Thyroid gland (tissue), 4 donors: ENCODE measurements at regions not wholly inside any gene's neighbourhood (a gene's known extent, or its start where the extent isn't known, plus 50 kb on each side); places are given as distances from the start of the nearest gene placed in this dataset.

Source experiments
- DNase-seq, 2 donors: peaks; one replicate each; pipeline ENCODE4 v3.0.0-alpha.2; 2019
- H3K27ac ChIP-seq, 3 donors: fragments of 200-600 bp; sonication (generic); 1 replicate in 2 of 3; 2 replicates in 1 of 3; pipeline ENCODE4 v1.5.1; 2016 to 2019; ENCODE audit warnings: mild to moderate bottlenecking in 1 of 3, moderate library complexity in 1 of 3
- H3K27me3 ChIP-seq: fragments of 200-600 bp; sonication (generic); one replicate; pipeline ENCODE4 v1.5.1; 2019
- H3K36me3 ChIP-seq, 2 donors: fragments of 200-600 bp; sonication (generic); one replicate each; pipeline ENCODE4 v1.5.1; 2016 to 2019
- H3K4me1 ChIP-seq, 2 donors: fragments of 200-600 bp; sonication (generic); one replicate each; pipeline ENCODE4 v1.5.1; 2017 to 2019
- H3K4me3 ChIP-seq, 3 donors: fragments of 200-600 bp; sonication (generic); replicated peaks in 1 of 3; 1 replicate in 2 of 3; 2 replicates in 1 of 3; pipeline ENCODE4 v1.5.1; 2016; ENCODE audit warnings: mild to moderate bottlenecking in 1 of 3
- H3K9me3 ChIP-seq: fragments of 200-600 bp; sonication (generic); one replicate; pipeline ENCODE4 v1.5.1; 2017
- CTCF ChIP-seq, 6 experiments: fragments of 200-600 bp in 3 of 6; fragments of 450-650 bp in 3 of 6; sonication (generic) in 3 of 6; IDR thresholded peaks; one replicate each; pipeline ENCODE4 v1.5.1; 2016 to 2019; ENCODE audit warnings: antibody characterized with exemption in 6 of 6, mild to moderate bottlenecking in 2 of 6, inconsistent platforms in 1 of 6, moderate library complexity in 1 of 6
- POLR2A ChIP-seq, 2 donors: fragments of 450-650 bp; IDR thresholded peaks; one replicate each; pipeline ENCODE4 v1.6.1; 2017; ENCODE audit warnings: antibody characterized with exemption in 2 of 2, mild to moderate bottlenecking in 2 of 2, moderate library complexity in 1 of 2
- WGBS, 2 donors: methylation state at CpG; one replicate each; pipeline ENCODE4 v1.1.5; 2017; 5-methylcytosine and 5-hydroxymethylcytosine counted together
- intact Hi-C: fragments of 100-400 bp; cut with DNase I; formaldehyde crosslinking; loops from one replicate; pipeline ENCODE4 v1.15.1; 2023

- Histone ChIP-seq H3K4me3 (no peak overlapping the region), H3K27me3 (no peaks in the 10 kb centered on the region), H3K9me3 (no peaks in the 10 kb centered on the region), H3K4me1 (peaks cover 36 to 41% of the 10 kb centered on the region in 2 donors), H3K36me3 (no peaks in the 10 kb centered on the region), H3K27ac (peak overlapping the region; percentile 4 to 79 (median 76))
- DNase-seq, result no peak
- WGBS, 2 donors, result 90 to 93% methylated on average over 5 of the region's 5 CpGs
- intact Hi-C loops, result no loop called here
- TF ChIP-seq CTCF (IDR thresholded peaks at IDR 0.05), result no peak
- TF ChIP-seq POLR2A (IDR thresholded peaks at IDR 0.05), result no peak
These were observed 509.3 kb upstream of the CITED2 start for GRCh38 chr6:139883776-139884175.

- intact Hi-C loops, result no loop called here
- Histone ChIP-seq H3K4me1 (peaks cover 30 to 35% of the 10 kb centered on the region in 2 donors), H3K9me3 (no peaks in the 10 kb centered on the region), H3K27ac (peak overlapping the region; percentile 4 to 79 (median 76)), H3K27me3 (no peaks in the 10 kb centered on the region), H3K4me3 (no peak overlapping the region), H3K36me3 (no peaks in the 10 kb centered on the region)
- no peak for TF ChIP-seq POLR2A (IDR thresholded peaks at IDR 0.05)
- no peak for TF ChIP-seq CTCF (IDR thresholded peaks at IDR 0.05)
- WGBS, 2 donors, result 46% methylated on average over 3 of the region's 3 CpGs
- DNase-seq, result no peak
These were observed 508.7 kb upstream of the CITED2 start for GRCh38 chr6:139882977-139883728.

GRCh38 chr6:139882234-139882633 lies 507.8 kb upstream of the CITED2 start:
- TF ChIP-seq POLR2A (IDR thresholded peaks at IDR 0.05), result no peak
- no peak for TF ChIP-seq CTCF (IDR thresholded peaks at IDR 0.05)
- Histone ChIP-seq H3K4me3 (no peak overlapping the region), H3K4me1 (peaks cover 24 to 28% of the 10 kb centered on the region in 2 donors), H3K9me3 (no peaks in the 10 kb centered on the region), H3K36me3 (no peaks in the 10 kb centered on the region), H3K27me3 (no peaks in the 10 kb centered on the region), H3K27ac (peak overlapping the region; percentile 4 to 79 (median 76))
- peak in 1 of 2 donors; percentile 10 for DNase-seq
- intact Hi-C loops, result no loop called here
- WGBS, 2 donors, result 69 to 80% methylated on average over 6 of the region's 6 CpGs

GRCh38 chr6:139881728-139882211 lies 507.3 kb upstream of the CITED2 start:
- TF ChIP-seq POLR2A (IDR thresholded peaks at IDR 0.05) (no peak), CTCF (IDR thresholded peaks at IDR 0.05) (peak in 5 of 6 experiments; percentile 41 to 73 (median 68))
- Histone ChIP-seq H3K9me3 (no peaks in the 10 kb centered on the region), H3K27ac (peak overlapping the region; percentile 4 to 79 (median 76)), H3K36me3 (no peaks in the 10 kb centered on the region), H3K4me1 (peaks cover 24 to 28% of the 10 kb centered on the region in 2 donors), H3K27me3 (no peaks in the 10 kb centered on the region), H3K4me3 (no peak overlapping the region)
- intact Hi-C loops, result no loop called here
- peak; percentile 35 to 42 for DNase-seq
- WGBS, 2 donors, result 83 to 100% methylated on average over 2 of the region's 2 CpGs

GRCh38 chr6:139881236-139881635 lies 506.8 kb upstream of the CITED2 start:
- H3K4me1 ChIP-seq, result peaks cover 24 to 28% of the 10 kb centered on the region in 2 donors
- TF ChIP-seq CTCF (IDR thresholded peaks at IDR 0.05) (no peak), POLR2A (IDR thresholded peaks at IDR 0.05) (no peak)
- no peaks in the 10 kb centered on the region for H3K27me3 ChIP-seq
- H3K4me3 ChIP-seq, result no peak overlapping the region
- intact Hi-C loops, result no loop called here
- H3K9me3 ChIP-seq, result no peaks in the 10 kb centered on the region
- H3K36me3 ChIP-seq, result no peaks in the 10 kb centered on the region
- WGBS, 2 donors, result 68 to 71% methylated on average over 4 of the region's 4 CpGs
- no peak for DNase-seq
- peak overlapping the region in 2 of 3 donors; percentile 76 to 79 for H3K27ac ChIP-seq
